GM12875 (cell line): ENCODE measurements at regions not wholly inside any gene's neighbourhood (a gene's known extent, or its start where the extent isn't known, plus 50 kb on each side); places are given as distances from the start of the nearest gene placed in this dataset.

Source experiments
- H3K4me3 ChIP-seq: one replicate; pipeline ENCODE4 v1.5.1; 2011; ENCODE audit warnings: low read depth, low read length, control low read depth
- TF ChIP-seq, protein P1 (sequence below): IDR thresholded peaks from 2 replicates; pipeline ENCODE4 v1.5.1; 2011; ENCODE audit warnings: low read depth, mild to moderate bottlenecking, control low read depth, inconsistent platforms, low read length, moderate library complexity, borderline replicate concordance; ENCODE audit not compliant: insufficient read depth

DNA sequence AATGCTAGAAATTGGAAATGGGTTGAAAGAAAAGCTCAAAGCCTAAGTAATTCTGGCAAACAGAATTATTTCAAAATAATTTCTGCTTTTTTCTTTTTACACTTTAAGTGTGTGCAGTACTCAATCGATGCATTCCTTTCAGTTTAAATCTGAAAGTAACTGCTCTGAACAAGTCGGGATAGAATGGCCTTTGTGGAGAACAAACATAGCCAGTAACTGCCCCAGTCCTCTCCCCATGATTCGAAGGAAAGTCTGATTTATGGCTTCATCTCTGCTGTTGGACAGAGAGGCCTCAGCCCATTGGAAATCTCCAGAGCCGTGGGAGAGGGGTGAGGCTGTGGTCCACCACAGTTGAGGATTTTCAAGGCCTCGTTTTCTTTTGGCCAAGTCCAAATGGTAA is 174.0 kb upstream of the TLL1 start:
- no peak overlapping the region for H3K4me3 ChIP-seq
- TF ChIP-seq, protein P1, sequence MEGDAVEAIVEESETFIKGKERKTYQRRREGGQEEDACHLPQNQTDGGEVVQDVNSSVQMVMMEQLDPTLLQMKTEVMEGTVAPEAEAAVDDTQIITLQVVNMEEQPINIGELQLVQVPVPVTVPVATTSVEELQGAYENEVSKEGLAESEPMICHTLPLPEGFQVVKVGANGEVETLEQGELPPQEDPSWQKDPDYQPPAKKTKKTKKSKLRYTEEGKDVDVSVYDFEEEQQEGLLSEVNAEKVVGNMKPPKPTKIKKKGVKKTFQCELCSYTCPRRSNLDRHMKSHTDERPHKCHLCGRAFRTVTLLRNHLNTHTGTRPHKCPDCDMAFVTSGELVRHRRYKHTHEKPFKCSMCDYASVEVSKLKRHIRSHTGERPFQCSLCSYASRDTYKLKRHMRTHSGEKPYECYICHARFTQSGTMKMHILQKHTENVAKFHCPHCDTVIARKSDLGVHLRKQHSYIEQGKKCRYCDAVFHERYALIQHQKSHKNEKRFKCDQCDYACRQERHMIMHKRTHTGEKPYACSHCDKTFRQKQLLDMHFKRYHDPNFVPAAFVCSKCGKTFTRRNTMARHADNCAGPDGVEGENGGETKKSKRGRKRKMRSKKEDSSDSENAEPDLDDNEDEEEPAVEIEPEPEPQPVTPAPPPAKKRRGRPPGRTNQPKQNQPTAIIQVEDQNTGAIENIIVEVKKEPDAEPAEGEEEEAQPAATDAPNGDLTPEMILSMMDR, result no peak

DNA sequence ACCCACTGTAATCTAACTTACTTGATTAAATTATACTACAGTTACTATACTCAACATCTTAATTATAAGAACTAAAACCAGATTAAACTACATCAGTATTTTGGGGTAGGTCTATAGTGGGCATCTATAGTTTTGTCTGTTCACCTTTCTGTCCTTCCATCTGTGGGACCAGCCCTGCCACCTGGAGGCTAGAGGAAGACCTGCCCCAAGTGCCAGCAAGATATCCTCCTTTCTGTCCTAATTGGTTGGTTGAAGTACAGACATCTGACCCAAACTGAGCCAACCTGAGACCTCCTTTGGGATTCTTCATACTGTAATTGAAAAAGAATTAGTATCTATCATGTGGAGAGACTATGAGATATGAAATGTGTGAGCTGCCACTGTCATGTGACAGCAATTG is 172.2 kb upstream of the TLL1 start:
- no peak overlapping the region for H3K4me3 ChIP-seq
- TF ChIP-seq, protein P1, result 0 out of 2 replicates have a peak, but pooled peaks have one; percentile 9

DNA sequence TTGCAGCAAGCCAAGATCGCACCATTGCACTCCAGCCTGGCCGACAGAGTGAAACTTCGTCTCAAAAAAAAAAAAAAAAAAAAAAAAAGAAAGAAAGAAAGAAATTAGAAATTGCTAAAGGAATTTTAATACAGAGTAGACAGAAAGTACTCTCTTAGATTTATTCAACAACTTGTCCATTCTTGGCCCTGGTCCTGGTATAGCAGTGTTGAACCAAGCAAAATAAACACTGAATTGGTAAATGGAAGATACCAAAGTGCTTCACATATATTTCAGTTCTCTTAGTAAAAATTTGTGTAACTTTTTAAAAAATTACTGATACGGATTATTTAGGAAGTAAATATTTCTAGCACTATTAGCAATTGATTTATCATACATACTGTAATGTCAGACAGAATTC is 165.9 kb upstream of the TLL1 start:
- TF ChIP-seq, protein P1, result no peak
- no peak overlapping the region for H3K4me3 ChIP-seq

DNA sequence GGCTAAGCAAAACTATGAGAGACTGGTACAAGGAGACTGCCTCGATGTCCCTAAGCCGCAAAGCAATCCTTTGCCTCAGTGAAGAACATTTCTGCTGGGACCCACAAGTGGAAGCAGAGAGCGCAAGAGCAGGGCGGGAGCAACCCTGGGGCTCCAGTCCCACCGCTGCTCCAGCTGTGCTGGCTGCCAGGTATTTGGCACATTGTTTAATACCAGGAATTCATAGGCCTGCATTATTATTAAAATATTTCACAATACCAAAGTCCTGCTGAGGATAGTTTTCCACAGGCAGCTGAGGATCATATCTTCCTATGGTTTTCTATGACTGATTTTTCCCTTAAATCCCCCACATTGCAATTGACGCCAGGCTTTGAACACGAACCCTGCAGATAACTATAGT is 163.5 kb upstream of the TLL1 start:
- no peak overlapping the region for H3K4me3 ChIP-seq
- TF ChIP-seq, protein P1, result no peak

DNA sequence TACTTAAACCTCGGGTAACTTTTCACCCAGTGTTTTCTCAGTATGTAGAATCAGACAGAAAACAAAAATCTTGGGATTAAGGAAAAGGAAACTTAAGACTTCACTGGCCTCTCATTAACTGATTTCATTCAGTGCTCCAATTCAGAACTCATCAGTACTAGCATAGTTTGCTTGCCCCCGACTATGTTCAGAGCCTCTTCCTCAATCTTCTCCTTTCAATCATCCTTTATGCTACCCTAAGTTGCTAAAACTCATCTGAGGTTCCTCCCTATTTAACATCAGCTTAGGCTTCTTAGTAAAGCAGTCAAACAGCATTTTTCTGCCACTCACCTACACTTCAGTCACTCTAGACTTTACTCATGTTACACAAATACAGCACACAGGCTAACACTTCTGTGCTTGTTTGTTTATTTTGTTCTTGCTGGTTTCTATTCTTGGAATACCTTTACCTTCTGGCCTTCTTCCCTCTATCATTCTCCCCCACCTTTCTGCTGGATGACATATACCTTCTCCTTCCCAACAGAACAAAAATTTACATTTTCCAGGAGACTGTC is 163.0 kb upstream of the TLL1 start:
- TF ChIP-seq, protein P1, result no peak
- no peak overlapping the region for H3K4me3 ChIP-seq

DNA sequence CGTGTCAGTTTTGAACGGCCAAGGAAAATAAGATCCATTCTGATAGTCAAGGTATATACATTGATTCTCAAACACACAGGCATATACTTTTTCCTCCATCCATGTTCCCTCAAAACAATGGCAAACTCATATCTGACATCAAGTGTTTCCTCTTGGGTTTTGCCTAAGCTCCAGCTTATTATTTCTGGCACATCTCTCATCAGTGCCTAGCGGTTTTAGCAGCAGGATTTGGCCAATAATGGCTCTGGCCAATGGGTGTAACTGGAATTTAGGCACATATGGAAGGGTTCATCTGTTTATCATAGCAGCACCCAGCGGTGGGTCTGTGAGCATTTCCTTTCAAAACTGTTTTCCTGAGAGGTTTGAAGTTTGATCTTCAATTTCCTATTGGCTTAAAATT is 161.6 kb upstream of the TLL1 start:
- TF ChIP-seq, protein P1, result no peak
- no peak overlapping the region for H3K4me3 ChIP-seq

DNA sequence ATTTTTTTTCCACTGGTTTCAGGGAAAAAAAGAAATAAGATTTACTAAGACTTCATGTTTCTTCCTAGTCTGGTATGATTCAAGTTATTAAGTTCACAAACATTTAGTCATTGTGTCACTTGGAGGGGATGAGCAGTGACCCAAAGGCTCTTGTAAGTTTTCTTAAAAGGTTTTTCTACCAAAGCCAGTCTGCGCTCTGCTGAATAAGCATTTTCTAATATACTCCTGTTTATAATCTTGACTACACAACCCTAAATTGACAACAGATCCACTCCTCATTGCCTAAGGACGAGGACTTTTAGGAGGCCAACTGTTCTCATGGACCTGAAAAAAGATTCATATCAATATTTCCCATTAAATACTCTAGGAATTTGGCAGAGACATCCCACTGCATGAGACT is 161.1 kb upstream of the TLL1 start:
- no peak overlapping the region for H3K4me3 ChIP-seq
- TF ChIP-seq, protein P1, result no peak
